Right cardiac atrium (tissue), 5 donors: ENCODE measurements at regions not wholly inside any gene's neighbourhood (a gene's known extent, or its start where the extent isn't known, plus 50 kb on each side); places are given as distances from the start of the nearest gene placed in this dataset.
"Not testable (repeated sequence)": the region's sequence is repeated elsewhere in the genome, so short reads cannot be mapped to it uniquely, and the experiment has no call there.

ENCODE experiments used
- ATAC-seq, 2 donors: fragments of 200-7000 bp; cut with Tn5 transposase; one replicate each; pipeline versions ENCODE4 v1.8.0 to v1.9.1; 2020; ENCODE audit warnings: moderate library complexity in 2 of 2, mild to moderate bottlenecking in 1 of 2
- DNase-seq, 3 donors: peaks; one replicate each; pipeline ENCODE4 v3.0.0-alpha.2; 2020
- H3K27ac ChIP-seq: one replicate; pipeline ENCODE4 v1.5.1; 2013; ENCODE audit warnings: mild to moderate bottlenecking, low read length, control low read depth, moderate library complexity
- H3K27me3 ChIP-seq: one replicate; pipeline ENCODE4 v1.6.1; 2013; ENCODE audit not compliant: control insufficient read depth, insufficient read depth
- H3K4me1 ChIP-seq: one replicate; pipeline ENCODE4 v1.6.1; 2013; ENCODE audit warnings: low read length; ENCODE audit not compliant: control insufficient read depth, insufficient read depth
- H3K4me3 ChIP-seq: one replicate; pipeline ENCODE4 v1.5.1; 2013; ENCODE audit warnings: low read length, control low read depth
- H3K9me3 ChIP-seq: one replicate; pipeline ENCODE4 v1.6.1; 2013; ENCODE audit warnings: low read length; ENCODE audit not compliant: control insufficient read depth
- WGBS: extraction: QIAGEN DNeasy Blood & Tissue Kit; methylation state at CpG from one replicate; pipeline ENCODE4 v1.1.7; 2013; 5-methylcytosine and 5-hydroxymethylcytosine counted together
- intact Hi-C, 4 donors: fragments of 100-400 bp; cut with DNase I; formaldehyde crosslinking; loops; one replicate each; pipeline versions ENCODE4 v1.11.0 to v1.14.0; 2022 to 2023
- donor health status: healthy with polysubstance abuse.
- donor health status: DM: no; HTN: yes; CAD: no.
- donor health status: DM: no; HTN: no; CAD: no.
- donor health status: DM: no; HTN: yes; CAD: no; lungs with severe emphysema.
- donor health status: DM: yes; HTN: yes; CAD: no.

GRCh38 chr14:38040411-38040810, 167.3 kb upstream of the SSTR1 start:
- Histone ChIP-seq H3K4me3 (no peak overlapping the region), H3K4me1 (no peaks in the 10 kb centered on the region), H3K9me3 (no peaks in the 10 kb centered on the region), H3K27ac (no peak overlapping the region), H3K27me3 (no peaks in the 10 kb centered on the region)
- DNase-seq (no peak), ATAC-seq (no peak)
- 64% methylated on average over 1 of the region's 1 CpG for WGBS
- intact Hi-C loops, result no loop called here

DNA sequence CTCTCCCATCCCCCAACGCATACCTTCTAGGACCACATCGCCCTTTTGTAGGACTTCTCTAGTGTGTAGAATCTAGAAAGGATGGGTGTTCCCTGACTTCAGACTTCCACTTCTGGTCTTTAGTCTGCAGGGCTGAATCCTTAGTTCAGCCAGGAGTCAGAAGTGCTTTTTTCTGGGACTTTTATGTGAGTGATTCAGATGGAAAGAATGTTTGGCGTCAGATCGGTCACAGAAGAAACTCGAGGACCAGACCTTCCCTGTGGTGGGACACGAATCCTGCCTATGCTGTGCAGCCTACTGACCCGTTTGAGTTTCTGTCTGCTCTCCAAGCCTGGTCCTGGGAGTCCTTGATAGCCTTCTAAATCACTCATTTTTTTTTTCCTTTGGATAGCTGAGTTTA, 165.4 kb upstream of the SSTR1 start:
- Histone ChIP-seq H3K27me3 (no peaks in the 10 kb centered on the region), H3K27ac (no peak overlapping the region), H3K9me3 (no peaks in the 10 kb centered on the region), H3K4me3 (no peak overlapping the region), H3K4me1 (no peaks in the 10 kb centered on the region)
- 50% methylated on average over 7 of the region's 7 CpGs for WGBS
- peak in 1 of 2 donors; percentile 51 for ATAC-seq
- DNase-seq, result no peak
- intact Hi-C loops, result no loop called here

DNA sequence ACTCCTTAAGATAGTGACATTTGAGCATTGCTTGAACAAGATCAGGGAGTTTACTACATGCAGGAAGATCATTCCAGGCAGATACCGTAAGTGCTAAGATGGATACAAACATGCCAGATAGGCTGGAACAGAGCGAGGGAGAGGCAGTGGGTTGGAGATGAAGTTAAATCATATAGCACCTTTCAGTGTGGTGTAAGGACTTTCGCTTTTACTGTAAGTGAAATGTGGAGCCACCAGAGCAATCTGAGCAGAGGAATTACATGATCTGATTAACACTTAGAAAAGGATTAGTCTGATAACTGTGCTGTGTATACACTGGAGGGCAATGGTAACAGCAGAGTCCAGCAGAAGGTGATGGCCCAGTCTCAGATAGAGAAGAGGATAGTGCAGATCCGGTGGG, 163.0 kb upstream of the SSTR1 start:
- DNase-seq (no peak), ATAC-seq (no peak)
- H3K4me3 ChIP-seq, result no peak overlapping the region
- 65% methylated on average over 4 of the region's 4 CpGs for WGBS
- H3K4me1 ChIP-seq, result no peaks in the 10 kb centered on the region
- no peaks in the 10 kb centered on the region for H3K27me3 ChIP-seq
- H3K27ac ChIP-seq, result no peak overlapping the region
- intact Hi-C loops, result no loop called here
- no peaks in the 10 kb centered on the region for H3K9me3 ChIP-seq

- WGBS, result 93% methylated on average over 2 of the region's 2 CpGs
- no peak overlapping the region for H3K27ac ChIP-seq
- H3K9me3 ChIP-seq, result no peaks in the 10 kb centered on the region
- H3K4me1 ChIP-seq, result no peaks in the 10 kb centered on the region
- DNase-seq (no peak), ATAC-seq (no peak)
- intact Hi-C loops, result no loop called here
- no peaks in the 10 kb centered on the region for H3K27me3 ChIP-seq
- H3K4me3 ChIP-seq, result no peak overlapping the region
Measured at GRCh38 chr14:38045461-38045860, 162.2 kb upstream of the SSTR1 start.

DNA sequence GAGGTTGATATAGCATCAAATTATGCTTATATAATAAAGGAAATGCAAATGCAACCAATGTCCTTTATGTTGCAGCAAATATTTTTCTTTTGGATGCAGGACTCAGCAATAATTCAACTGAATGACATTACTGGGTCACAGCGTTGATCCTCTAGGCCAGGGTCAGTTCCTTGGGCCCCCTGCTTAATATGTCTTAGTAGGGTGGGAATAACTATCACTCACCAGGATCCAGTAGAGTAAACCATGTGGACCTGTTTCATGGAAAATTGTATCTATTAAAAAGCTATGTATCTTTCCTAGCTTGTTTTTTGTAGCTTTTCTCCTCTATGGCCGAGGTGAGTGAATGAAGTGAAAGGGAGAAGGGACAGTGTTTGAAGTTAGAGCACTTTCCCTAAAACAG, 161.5 kb upstream of the SSTR1 start:
- no peak overlapping the region for H3K4me3 ChIP-seq
- H3K4me1 ChIP-seq, result no peaks in the 10 kb centered on the region
- no peaks in the 10 kb centered on the region for H3K27me3 ChIP-seq
- H3K9me3 ChIP-seq, result no peaks in the 10 kb centered on the region
- no peak for DNase-seq
- 91% methylated on average over 2 of the region's 2 CpGs for WGBS
- intact Hi-C loops, result no loop called here
- H3K27ac ChIP-seq, result no peak overlapping the region
- ATAC-seq, result no peak

GRCh38 chr14:38047195-38047902, 160.4 kb upstream of the SSTR1 start:
- DNase-seq (no peak), ATAC-seq (no peak)
- Histone ChIP-seq H3K4me1 (no peaks in the 10 kb centered on the region), H3K4me3 (no peak overlapping the region), H3K27me3 (no peaks in the 10 kb centered on the region), H3K27ac (no peak overlapping the region), H3K9me3 (no peaks in the 10 kb centered on the region)
- intact Hi-C loops, result no loop called here
- 53% methylated on average over 2 of the region's 2 CpGs for WGBS

DNA sequence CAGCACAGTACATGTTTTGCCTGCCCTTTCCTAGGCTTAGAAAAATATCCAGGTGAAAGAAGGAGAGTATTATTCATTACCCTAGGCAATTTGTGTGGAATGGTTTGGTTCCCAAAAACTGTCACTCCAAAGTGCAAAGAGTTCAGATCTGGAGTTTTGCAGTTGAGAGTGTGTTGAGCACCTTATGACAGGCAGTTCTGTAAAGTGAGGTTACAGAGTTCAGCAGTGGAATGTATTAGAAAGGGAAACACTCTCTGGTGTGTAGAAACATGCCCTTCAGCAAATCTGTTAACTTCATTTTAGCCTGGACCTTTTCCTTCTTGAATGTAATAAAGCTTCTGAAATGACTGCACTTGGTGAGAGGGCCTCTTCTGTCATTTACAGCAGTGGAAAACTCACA, 154.0 kb upstream of the SSTR1 start:
- ATAC-seq, result no peak

GRCh38 chr14:38056270-38056669, 151.4 kb upstream of the SSTR1 start:
- Histone ChIP-seq H3K27ac (no peak overlapping the region), H3K4me1 (no peaks in the 10 kb centered on the region), H3K27me3 (no peaks in the 10 kb centered on the region), H3K4me3 (no peak overlapping the region), H3K9me3 (peaks cover 1% of the 10 kb centered on the region)
- ATAC-seq (no peak), DNase-seq (no peak)
- intact Hi-C loops, result no loop called here
- WGBS, result 75% methylated on average over 2 of the region's 2 CpGs

More for the DNA sequence above, 154.0 kb upstream of the SSTR1 start:
- Histone ChIP-seq H3K9me3 (no peaks in the 10 kb centered on the region), H3K4me3 (no peak overlapping the region), H3K4me1 (no peaks in the 10 kb centered on the region), H3K27ac (no peak overlapping the region), H3K27me3 (no peaks in the 10 kb centered on the region)
- DNase-seq, result no peak
- intact Hi-C loops, result no loop called here

GRCh38 chr14:38062223-38062622, 145.5 kb upstream of the SSTR1 start:
- intact Hi-C loops, H3K27me3 ChIP-seq, H3K4me1 ChIP-seq, DNase-seq, H3K4me3 ChIP-seq, H3K9me3 ChIP-seq, ATAC-seq, H3K27ac ChIP-seq: not testable (repeated sequence)
- 95% methylated on average over 2 of the region's 2 CpGs for WGBS

- H3K27ac ChIP-seq, result no peak overlapping the region
- peaks cover 6% of the 10 kb centered on the region for H3K9me3 ChIP-seq
- intact Hi-C loops, result no loop called here
- H3K4me3 ChIP-seq, result no peak overlapping the region
- ATAC-seq (no peak), DNase-seq (no peak)
- H3K4me1 ChIP-seq, result no peaks in the 10 kb centered on the region
- no peaks in the 10 kb centered on the region for H3K27me3 ChIP-seq
- WGBS, result 41% methylated on average over 2 of the region's 2 CpGs
Measured at GRCh38 chr14:38063711-38064320, 143.9 kb upstream of the SSTR1 start.

- Histone ChIP-seq H3K9me3 (peaks cover 4% of the 10 kb centered on the region), H3K27me3 (no peaks in the 10 kb centered on the region), H3K4me1 (no peaks in the 10 kb centered on the region), H3K27ac (no peak overlapping the region), H3K4me3 (no peak overlapping the region)
- WGBS, result 73% methylated on average over 6 of the region's 6 CpGs
- intact Hi-C loops, result no loop called here
- DNase-seq, result no peak
- no peak for ATAC-seq
Measured at GRCh38 chr14:38065106-38065762, 142.5 kb upstream of the SSTR1 start.
